Stimulated activated CD4-positive, alpha-beta T cell treated with anti-CD3 and anti-CD28 coated beads, TNF-alpha, amount 100 ng/mL, for 1 hour (primary cell): ENCODE measurements at regions not wholly inside any gene's neighbourhood (a gene's known extent, or its start where the extent isn't known, plus 50 kb on each side); places are given as distances from the start of the nearest gene placed in this dataset.

ENCODE experiments used
- DNase-seq, 3 donors: peaks; one replicate each; pipeline ENCODE4 v3.0.0-alpha.2; 2020; ENCODE audit warnings: low read depth in 3 of 3, low spot score in 1 of 3

DNA sequence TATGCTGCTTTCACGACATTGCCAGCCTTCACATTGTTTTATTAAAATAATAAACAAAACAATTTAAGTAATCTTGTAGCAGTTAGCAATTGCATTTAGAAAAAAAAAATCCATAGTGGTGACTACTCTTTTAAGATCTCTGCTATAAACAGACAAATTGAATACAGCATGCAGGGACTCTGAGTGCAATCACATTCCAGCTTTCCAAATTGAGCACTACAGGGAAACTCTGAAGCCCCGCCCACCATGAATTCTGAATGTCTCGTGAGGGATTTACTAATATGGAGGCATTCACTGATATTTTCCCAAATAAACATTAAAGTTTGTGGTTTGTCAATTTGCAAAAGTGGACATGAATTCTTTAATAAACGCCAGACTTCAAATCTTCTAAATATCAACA, 698.8 kb downstream of the LIG4 start:
- DNase-seq, result no peak

DNA sequence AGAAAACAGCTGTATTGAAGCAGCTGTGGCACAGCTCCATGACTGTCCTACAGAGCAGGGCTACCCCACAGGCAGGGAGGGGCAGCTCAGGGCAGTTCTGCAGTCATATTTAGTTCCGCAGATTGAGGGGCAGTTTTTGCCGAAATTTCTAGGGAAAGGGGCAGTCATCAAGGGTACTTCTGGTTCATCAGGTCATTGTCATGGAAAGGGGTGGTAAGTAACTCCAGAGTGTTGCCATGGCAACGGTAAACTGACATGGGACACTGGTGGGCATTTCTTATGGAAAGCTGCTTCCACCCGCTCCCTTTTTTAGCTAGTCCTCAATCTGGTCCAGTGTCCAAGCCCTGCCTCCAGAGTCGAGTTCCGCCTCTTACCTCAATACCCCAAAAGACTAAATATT, 702.8 kb downstream of the LIG4 start:
- DNase-seq, result no peak

DNA sequence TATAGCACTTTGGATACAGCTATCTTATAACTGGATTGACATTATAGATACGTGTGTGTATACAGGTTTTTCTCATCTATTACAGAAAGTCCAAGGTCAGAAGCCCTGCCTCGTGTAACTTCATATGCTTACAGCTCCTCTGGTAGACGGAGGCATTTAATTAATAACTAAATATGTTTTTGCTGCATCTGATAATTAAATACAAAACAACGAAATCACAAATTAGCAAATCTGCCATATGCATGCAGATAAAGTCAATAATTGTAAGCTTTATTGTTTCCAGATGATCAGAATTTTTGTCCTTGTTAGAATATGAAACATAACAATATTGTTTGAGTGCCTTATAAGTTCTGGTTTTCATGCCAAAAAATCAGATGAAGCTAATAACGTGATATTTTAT, 717.7 kb downstream of the LIG4 start:
- no peak for DNase-seq

DNA sequence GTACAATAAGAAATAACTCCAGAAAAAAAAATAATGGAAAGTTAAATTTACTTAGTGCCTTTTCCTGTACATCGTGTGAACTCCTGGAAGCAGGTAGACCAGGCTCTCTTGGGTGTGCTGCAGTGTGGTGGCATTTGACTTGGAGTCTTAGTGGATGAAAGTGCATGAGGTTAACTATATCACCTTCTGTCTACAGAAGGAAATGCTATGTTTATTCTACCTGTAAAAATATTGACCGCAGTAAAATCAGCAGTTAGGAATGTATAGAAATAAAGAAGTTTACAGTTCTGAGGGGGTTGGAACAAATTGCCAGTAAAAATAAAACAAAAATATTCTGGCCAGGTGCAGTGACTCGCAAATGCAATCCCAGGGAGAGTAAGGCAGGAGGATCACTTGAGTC, 722.1 kb downstream of the LIG4 start:
- DNase-seq, result no peak

DNA sequence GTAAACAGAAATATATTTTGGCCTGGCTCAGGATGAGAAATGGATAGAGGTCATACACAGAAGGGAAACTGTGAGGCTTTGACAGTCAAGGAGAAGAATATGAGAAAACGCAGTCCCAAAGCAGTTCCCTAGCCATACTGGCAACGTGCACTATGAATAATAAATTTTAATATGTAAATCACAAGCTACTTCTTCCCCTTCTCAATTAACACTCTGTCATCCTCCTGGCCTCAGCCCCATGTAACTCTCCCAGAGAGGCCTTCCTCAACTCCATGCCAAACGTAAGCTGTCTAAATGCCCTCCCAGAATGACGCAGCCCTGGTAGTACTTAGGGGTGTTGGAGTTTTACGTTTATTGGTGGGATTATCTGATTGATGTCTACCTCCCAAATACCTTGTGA, 732.6 kb downstream of the LIG4 start:
- DNase-seq, result no peak

DNA sequence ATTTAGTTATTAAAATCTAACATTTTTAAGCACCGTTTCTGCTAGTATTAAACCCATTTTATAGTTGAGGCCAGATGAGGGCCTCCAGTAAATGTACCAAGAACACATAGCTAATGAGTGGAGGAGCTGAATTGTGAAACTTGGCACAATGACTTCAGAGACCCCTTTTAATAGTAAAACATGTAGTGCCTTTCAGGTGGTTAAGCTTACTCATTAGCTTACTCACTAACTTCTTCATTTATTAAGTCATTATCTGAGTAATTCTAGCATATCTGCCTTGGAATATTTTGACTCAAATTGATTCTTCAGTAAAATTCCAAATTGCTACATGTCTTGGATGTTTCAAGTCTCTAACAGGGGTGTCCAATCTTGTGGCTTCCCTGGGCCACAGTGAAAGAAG, 735.2 kb downstream of the LIG4 start:
- DNase-seq, result no peak

DNA sequence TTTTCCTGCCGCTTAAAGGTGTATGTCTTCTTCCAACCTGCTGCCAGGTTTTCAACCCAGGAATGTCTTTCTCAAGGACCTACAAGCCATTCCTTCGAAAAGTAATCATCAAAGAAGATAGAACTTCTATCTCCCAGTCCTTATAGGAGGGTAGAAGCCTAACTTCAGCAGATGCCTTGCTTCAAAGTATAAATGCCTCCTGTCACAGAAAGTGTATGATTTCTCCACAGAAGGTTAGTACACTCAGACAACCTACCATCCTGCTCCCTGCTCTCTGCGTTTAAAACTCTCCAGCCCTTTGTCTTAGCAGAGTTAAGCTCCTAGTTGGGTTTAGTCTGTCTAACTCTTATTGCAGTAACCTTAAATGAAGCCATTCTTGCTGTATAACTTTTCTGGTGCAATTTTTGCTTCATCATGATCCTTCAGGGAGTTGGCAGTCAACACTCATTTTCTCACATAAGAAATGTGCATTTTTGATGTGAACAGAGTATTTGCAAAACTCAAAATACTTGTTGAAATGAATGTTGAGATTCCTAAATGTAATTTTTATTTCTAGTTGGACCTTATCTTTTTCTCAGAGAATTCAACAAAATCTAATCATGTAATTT, 737.5 kb downstream of the LIG4 start:
- DNase-seq, result no peak

DNA sequence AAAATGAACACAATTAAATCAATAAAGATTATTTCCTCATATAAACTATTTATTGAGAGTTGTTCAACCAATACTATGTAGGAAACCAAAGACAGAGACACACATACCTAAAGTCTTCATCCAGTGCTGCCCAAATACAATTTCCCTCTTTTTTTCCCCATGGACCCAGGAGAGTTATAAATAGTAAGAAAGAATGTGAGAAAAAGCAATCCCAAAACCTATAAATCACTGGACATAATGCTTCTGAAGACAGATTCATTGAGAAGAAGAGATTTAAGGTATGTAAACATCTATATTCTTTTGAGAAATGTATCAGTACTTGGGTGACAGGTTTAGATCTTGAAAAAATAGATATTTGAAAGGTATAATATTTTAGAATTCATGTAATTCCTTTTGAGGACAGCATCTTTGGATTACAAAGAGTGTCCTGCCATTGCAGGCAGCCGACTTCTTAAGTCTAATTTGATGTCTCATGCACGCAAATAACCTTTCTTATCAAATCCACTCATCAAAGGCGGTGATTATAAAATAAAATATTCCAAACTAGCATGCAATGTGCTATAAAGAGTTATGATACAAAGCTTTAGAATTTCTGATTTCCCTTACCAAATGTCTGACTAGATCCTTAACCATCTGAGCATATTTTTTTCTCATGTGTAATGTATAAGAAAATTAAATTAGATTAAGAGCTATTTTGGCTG, 739.4 kb downstream of the LIG4 start:
- no peak for DNase-seq

DNA sequence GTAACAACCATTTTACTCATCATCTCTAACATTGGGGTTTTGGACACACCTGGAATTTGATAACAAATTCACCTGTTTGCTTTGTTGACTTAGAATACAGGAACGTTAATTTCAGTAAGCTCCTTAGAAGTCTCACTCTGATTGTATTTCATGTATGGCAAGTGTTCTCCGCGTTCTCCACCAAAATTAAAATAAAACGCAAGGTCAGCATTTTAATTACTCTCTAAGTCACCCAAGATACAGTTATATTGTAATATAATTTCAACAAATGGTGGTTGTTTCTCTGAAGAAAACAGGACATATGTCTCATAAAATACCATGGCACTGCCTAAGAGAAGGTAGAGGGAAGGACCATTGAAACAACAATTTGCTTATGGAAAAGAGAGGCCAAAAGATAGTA, 742.1 kb downstream of the LIG4 start:
- DNase-seq, result no peak

DNA sequence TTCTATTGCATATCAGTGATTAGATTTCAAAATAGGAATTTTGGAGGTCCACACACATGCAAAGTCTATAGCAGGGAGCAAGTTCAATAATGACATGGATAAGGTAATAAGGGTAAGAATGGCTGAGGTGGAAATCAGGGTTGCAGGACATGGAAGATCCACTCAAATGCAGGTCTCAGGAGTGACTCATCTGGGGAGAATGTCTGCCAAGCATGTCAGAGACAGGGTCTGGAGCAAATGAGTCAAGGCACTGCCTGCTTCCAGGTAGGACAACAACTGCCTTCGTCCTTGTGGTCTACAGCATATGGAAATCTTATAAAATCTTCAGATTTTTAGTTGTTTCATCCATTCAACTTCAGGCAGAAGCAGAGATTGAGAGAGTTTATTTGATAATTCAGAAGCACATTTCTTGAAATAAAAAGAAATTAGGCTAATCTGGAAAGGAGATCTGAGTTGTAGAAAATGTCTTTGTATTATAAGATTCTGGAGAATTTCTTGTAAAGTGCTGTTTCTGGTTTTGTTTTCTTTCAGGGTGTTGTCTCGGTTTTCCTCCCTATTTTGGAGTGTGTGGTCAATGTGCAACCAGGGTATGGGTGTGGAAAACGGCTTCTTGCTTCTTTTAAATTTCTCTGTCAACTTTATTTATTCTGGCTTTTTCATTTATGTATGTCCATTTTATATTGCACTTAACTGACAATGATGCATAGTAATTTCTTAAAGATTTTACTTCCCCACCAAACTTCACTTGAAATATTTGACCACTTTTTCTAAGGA, 748.8 kb downstream of the LIG4 start:
- no peak for DNase-seq

DNA sequence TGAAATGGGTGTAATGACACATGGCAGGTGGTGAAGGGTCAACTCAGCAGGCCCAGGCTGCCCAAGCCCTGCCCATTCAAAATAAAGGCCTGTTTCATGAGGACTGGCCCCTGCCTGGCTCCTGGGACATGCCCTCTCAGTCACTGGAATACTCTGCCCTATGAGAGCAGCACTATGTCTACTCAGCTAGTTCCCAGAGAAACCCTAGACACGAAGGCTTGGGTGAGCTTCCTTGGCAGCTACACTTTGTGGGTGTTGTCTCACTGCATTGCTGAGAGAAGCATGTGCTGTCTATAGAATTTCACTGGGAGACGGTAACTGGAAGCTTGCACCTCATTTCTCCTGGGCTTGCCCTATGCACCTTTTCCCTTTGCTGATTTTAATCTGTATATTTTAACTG, 752.8 kb downstream of the LIG4 start:
- no peak for DNase-seq

DNA sequence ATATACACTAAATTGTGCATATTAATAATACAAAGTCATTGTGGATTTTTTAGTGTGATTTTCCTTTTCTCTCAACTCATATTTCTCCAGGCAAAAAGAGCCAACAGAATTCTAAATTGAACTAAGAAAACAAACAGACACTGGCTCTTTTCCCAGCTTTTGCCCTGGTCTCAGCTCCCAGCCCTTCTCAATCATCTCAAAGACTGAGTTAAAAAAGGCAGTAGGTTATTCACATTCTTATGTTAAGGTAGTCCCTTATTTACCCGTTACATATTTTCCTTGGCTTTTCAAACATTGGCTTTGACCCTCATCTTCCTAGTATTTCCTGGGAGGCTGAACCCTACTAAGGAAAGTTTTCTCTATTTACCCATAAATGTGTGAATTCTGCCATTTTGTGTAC, 753.6 kb downstream of the LIG4 start:
- no peak for DNase-seq

DNA sequence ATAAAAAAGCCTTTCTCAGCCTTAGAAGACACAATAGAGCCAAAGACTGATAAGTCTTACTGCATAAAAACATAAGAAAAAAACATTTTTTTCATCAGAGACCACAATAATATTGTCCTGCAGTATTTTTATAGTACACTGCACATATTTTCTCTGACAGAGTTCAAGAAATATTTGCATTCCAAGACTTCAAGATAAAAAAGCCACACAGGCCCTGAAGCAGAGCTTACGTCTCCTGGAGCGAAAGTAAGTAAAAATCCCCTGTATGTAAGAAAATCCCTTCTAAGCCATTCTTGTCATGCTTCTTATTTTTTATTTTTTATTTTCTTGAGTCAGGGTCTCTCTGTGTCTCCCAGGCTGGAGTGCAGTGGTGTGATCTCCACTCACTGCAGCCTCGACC, 755.9 kb downstream of the LIG4 start:
- DNase-seq, result no peak

DNA sequence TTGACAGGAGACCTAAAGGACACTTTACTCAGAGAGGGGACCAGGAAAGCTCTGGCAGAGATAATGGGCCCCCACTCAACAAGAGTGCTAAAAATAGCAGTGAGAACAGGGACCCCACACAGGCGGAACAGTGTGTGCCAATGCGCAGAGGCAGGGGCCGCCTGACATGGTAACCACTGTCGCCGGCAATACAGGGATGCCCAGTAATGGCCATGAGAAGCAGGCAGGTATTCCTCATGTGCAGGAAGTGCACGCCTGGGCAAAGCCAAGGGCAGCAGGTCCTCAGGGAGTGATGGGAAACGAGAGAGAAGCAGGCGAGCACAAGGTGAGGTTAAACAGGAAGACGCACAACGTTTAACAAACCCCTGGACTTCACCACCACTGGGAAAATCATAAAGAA, 757.1 kb downstream of the LIG4 start:
- DNase-seq, result no peak

DNA sequence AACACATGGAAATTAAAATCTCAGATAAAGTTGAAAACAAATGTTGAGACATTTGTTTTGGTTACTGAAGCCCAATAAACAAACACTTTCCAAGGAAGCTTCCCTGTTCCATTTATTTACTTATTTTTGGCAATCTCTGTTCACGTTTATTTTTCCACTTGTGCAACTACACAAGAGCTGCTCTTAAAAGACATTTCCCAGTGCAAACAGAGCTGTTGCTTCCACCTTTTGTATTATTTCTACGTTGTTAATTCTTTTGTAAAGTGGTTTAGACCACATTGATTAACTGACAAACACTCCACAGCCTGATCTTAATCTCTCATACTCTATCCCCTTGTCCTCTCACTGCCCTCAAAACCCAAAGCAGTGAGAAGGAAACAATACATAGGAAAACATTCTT, 757.6 kb downstream of the LIG4 start:
- no peak for DNase-seq

DNA sequence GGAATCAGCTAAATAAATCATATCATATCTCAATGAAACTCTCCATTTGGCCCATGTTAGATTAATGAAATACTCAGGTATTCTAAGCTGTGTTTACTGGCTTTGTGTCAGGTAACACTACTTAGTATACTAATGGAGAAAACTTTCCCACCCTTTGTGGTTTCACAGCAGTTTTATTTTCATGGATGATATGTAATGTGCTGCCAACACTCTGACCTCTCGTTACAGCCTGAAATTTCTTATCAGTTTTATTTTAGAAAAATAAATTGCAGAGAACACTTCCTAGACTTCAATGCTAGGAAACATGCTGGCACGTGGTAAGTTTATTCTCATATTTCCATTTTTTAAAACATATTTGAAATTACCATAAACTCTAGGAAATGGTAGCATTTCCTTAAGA, 758.9 kb downstream of the LIG4 start:
- DNase-seq, result no peak

DNA sequence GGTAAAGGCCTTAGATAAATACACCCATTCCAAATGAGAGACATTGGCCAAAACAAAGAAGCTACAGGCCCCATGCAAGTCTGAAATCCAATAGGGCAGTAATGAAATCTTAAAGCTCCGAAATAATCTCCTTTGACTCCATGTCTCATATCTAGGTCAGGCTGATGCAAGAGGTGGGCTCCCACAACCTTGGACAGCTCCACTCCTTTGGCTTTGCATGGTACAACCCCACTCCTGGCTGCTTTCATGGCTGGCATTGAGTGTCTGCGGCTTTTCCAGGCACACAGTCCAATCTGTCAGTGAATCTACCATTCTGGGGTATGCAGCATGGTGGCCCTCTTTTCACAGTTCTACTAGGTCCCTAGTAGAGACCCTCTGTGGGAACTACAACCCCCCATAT, 762.5 kb downstream of the LIG4 start:
- no peak for DNase-seq

DNA sequence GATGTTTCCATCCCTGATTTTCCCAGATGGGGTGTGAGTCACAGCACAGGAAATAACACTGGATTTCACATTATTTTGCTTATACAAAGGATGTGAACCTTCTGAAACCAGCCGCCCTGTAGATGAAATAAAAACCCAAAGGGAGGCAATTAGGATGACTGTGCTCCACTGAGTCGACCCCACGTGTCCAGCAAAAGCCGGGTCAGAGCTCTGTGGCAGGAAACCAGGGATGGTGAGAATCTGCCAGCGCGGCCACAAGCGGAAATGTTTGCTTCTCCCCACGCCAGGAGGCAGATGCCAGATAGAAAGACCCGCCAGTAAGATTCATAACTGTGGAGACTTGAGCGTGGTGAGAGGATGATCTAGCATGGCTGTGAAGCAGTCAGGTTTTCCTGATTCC, 764.4 kb downstream of the LIG4 start:
- no peak for DNase-seq

DNA sequence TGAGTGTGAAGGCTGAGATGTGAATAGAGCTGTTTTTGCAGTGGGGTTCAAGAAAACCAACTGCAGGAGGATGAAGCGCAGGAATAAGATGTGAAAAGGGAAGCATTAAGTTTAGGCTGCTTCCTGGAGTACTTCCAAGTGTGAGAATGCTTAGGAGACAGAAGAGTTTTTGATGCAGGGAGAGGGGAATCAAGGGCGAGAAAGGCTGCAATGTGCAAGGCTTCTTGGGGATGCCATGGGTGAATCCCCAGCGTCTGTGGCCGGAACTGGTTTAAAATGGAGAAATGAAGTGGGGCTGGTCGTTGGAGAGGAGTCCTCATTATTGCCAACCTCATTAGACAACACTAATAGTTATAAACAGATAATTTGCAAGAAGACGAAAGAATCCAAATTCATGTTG, 764.9 kb downstream of the LIG4 start:
- no peak for DNase-seq

DNA sequence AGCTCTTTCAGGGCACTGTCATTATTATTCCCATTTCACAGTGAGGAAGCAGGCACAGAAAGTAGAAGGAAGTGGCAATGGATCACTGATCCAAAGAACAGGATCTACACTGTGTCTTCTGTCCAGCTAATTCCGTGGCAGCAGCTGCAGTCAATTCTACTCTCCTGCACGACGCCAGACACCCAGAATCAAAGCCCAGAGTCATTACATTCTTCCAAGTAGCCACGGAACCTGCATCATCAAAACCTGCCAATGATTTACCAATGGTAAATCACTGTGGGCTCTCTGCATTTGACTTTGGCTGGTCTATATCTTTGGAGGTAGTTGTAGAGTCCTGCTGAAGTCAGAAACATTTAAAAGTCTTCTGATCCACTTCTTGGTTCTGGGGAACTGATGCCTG, 767.7 kb downstream of the LIG4 start:
- no peak for DNase-seq

DNA sequence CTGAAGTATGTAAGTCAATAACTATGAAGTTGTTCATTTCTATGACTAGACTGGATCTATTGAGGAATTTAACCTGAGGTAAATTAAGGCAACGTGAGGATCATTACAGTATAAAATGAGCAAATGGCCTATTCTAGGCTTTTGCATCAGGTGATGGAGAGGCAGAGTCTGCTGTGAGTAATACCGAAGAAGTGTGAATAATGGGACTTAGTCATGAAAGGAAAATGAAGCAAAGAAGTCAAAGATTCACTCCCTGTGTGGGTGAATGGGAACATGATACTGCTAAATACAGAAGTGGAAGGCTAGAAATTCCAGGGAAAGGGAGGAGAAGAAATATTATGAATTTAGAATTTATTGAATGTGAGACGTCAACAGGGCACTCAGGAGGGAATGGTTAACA, 774.1 kb downstream of the LIG4 start:
- no peak for DNase-seq

DNA sequence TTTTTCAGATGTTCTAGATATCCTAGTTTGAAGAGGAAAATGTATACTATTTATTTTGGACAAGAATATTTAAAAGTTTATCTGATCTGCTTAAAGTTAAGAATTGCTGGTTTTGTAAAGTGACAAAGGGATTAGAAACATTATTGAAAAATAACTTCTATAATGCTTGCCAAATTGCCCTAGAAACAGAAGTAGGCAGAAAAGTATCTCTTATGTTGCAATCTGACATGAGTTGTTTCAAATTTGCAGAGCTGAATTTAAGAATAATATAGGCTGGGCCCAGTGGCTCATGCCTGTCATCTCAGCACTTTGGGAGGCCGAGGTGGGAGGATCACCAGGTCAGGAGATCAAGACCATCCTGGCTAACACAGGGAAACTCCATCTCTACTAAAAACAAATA, 777.1 kb downstream of the LIG4 start:
- no peak for DNase-seq

DNA sequence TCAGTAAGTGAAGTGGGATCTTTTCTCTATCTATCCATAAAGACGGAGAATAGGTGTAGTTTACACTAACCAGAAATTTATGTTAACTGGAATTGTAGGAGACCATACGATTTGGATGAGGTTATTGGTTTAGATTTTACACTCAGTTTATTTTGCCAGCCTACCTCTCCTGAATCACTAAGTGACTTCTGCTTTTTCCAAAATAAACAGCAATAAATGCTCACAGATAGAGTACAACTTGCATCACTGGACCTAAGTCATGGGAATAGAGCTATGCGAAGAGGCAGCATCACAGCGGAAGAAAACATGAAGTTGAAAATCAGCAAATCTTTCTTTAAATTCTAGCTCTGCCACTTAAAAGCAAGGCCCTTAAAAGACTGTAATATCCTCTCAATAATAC, 781.0 kb downstream of the LIG4 start:
- DNase-seq, result no peak
